HG03097 (cell line): ENCODE measurements at regions not wholly inside any gene's neighbourhood (a gene's known extent, or its start where the extent isn't known, plus 50 kb on each side); places are given as distances from the start of the nearest gene placed in this dataset.

Experiments used
- ATAC-seq: cut with Tn5 transposase; IDR thresholded peaks from one replicate; pipeline ENCODE4 v1.9.1; 2021; ENCODE audit not compliant: unreplicated experiment, low FRiP score

DNA sequence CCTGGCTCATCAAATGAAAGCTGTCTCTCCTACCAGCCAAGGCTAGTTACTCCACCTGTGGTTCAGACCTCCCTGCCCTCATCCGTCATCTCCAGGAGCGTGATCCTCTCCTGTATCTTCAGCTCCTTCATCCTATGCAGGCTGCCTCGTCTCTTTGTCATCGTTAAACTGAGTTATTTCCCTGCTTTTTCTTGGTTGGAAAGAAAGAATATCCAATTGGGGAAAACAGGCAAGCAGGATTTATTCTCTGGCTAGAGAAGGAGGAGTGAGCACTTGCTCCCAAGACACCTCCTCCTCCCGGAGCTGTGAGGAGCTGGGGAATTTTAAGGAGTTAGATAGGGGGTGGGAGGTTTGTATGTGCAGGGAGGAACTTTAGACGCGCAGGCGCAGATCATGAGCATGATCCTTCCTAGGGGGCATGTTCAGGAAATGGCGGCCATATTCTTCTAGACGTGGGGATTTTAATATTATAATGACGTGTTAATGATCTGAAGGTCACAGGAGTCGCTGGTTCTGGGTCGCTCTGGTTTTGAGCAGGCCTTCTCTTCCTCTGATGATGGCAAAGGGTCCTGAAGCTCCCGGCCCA lies 156.4 kb upstream of the KL start:
- ATAC-seq, result no peak

DNA sequence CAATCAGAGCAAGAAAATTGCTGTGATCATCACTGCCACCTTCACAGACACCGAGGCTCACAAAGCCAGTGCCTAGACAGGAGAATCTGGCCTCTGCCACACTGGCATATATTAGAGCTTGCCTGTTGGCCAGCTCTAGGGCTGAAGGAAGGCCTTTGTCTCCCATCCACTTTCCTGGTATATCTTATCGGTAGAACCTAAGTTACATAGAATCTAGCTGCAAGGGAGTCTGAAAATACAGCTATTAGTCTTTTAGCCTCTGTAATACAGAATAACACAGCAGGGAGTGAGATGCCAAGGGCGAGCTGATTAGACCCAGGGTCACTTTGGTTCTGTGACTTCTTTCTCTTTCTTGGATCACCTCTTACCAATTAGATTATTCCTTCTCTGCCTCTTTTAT lies 154.9 kb upstream of the KL start:
- ATAC-seq, result no peak

DNA sequence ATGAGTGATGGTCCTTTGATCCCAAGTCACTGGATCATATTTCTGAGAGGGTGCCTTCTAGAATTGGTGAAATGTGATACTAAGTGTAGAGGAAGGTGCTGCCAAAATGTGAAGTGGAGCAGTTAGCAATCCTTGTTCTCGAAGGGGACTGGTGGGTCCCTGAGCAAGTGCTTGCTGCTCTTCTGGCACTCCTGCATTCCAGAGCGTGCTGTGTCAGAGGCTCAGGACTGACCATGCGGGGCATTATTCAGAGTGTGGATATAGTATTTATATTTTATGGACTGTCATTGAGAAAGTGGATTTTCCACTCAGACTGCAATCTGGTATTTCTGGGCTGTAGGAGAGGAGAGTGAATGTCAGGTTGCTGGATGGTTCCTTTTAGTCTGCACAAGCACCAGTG lies 152.6 kb upstream of the KL start:
- no peak for ATAC-seq

DNA sequence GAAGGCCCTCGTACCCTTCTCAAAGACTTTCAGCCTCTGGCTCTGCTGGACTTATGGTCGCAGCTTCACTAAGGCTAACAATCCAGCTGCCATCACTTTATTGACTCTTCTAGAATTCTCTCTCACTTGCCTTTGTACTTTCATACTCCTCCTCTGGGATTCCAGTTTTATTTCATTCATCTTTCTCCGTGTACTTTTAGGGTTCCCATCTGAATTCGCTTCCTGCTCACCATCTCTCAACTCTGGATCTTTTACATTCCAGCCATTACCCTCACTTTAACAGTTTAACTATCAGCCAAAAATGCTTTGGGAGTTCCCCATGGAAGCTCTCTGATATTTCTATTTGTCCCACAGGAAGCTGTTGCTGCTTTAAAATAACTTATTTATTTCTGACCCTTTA lies 149.3 kb upstream of the KL start:
- ATAC-seq, result no peak

DNA sequence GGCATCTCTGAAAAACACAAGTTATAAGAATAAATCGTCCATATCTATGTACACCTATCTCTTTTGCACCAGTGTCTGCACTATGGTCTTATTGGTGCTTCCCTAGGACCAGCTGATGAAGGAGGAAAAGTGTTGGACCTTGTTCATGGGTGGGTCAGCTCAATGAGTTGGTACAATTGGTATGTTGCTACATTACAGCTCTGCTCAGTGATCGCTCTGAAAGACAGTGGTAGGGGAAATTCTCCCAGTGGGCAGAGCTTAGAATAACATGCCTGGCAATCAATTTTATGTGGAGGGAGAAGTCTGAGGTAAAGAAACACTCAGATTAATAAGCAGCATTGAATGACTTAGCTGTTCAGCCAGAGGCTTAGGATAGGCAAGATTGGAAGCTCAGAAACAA lies 138.7 kb upstream of the KL start:
- no peak for ATAC-seq

DNA sequence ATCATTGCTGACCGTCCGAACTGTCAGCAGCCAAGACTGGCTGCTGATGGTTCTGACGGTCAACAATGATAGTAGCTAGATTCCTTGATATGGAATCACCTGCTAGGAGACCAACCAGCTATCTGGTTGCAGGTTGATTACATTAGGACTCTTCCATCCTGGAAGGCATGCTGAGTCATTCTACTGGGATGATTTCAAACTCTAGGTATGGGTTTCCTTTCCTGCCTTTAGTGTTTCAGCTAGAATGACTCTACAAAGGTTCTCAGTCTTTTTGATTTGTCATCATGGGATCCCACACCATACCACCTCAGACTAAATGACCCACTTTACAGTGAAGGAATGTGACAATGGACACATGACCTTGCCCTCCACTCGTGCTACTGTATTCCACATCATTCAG lies 138.1 kb upstream of the KL start:
- no peak for ATAC-seq

DNA sequence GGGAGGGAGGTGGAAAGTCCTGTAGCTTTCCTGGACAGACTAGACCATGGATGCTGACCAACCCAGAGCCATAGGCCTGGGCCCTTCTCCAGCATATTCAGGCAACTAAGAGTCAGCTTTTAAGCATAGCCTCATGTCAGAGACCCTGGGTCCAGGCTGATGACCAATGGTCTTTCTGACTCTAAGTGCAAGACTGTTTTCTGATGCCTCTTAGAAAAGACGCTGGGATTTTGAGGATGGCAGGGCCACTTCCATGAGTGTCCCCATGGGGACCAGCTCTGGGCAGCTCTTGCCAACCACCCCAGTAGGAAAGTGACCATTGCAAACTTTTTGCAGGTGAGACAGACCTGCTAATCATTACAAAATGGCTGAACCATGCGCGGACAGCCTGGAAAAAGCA lies 135.6 kb upstream of the KL start:
- no peak for ATAC-seq

DNA sequence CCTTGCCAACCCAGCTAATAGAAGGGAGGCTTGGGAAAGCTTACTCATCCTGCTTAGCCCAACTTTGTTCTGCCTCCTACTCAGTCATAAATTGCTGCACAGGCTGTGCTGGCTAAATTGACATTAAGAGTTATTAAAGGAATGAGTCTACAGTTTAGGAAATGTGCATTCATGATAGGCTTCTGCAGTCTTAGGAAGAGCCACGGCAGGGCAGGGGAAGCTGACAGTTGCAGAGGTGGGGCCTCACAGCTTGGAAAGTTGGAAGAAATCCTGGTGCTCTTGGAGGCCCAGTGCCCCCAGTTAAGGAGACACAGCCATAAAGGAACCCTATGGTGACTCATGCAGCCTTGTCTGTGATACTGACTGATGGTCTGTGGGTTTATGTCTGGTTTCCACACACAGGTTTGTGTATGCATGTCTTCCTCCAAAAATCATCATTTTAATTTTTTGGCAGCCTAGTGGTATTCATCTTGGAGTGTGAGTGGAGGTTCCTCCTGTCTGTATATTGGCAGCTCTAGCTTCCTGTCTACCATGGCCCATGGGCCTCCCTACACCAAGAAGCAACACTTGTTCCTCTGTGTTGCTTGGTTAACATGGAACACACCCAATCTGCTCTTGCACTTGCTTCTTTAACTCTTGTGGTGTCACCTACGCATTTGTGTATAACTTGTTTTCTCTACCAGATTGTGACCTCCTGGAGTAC lies 135.0 kb upstream of the KL start:
- no peak for ATAC-seq

DNA sequence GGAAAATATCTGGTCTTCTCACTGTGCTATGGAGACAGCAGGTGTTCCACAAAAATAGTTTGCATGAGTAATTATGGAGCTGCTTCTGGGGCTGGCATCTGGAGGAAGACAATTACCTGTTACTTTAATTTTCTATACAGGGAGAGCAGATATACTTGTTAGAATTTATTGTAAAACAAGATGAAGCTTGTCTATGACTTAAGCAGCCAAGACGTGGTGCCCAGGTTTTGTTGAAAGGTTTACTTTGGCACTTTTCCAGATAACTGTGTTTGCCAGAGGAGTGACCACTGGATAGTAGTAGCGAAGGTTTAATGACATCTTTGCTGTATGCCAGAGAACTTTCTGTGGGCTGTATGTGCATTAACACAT lies 134.5 kb upstream of the KL start:
- no peak for ATAC-seq

DNA sequence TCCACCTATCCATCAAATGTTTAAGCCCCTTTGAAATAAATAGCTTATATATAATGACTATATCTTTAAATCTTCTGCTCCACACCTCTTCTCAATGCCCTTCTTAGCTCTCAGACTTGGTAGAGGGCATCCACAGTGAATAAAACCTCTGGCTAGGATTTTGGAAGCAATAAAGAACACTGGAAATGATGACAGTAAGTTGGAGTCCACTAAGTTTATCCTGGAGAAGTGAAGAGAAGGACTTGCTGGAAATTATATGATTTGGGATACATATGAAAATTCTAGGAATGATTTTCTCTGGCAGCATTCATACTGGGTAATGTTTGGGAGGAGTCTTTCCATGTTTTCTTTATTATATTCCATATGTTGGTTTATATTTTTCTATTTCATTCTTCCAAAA lies 133.5 kb upstream of the KL start:
- no peak for ATAC-seq

DNA sequence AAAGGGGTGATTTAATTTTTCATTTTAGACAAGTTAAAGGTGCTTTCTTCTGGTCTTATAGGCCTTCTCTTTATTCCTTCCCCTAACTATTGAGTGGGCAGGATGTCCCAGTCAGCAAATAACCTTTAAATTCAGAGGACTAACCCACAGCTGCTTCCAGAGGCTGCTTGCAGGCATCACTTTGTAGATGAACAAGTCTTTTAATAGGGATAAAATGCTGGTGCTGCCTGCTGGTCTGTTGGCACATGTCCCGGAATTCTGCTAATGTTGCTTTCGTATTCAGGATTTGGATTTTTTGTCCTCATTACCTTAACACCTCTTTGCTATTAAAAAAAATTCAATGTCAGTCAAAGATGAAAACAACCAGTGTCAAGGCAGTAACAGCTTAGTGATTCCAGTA lies 132.7 kb upstream of the KL start:
- no peak for ATAC-seq

DNA sequence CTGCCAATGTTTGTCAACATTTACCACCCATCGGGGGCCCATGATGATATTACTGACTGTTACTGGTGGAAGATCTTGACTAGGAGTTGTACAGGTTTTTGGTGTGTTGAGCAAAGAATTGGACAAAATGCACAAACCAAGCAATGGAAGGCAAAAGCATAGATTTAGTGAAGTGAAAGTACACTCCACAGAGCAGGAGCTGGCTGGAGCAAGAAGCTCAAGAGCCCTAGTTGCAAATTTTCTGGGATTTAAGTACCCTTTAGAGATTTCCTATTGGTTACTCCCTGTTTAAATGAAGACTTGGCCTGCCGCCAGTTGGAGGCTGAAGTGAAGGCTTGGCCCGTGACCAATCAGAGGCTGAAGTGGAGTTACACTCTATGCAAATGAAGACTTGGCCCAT lies 128.6 kb upstream of the KL start:
- no peak for ATAC-seq

DNA sequence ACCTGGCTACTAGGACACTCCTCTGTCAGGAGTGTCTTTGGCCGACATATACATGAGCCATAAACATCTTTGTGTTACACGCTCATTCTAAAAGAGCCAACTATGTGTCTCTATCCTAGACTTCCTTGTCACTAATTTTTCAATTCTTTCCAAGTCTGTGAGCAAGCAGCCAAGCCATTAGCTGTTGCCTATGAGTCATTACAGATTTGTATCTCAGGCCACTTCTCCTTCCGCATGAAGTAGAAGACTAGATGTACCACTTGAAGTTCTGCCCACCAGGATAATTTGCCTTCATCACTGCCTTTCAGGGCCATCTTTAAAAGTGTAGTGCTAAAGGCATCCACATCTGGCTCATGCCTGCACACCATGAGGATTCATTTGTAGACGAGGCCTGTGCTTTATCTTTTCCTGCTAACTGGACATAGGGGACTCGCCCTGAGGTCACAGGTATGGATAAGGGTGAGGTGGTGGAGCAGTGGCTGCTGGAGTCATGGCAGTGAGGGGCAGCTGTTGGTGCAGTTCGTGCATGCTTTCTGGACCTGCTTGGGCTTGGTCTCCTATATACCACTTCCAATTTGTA lies 126.1 kb upstream of the KL start:
- ATAC-seq, result no peak

DNA sequence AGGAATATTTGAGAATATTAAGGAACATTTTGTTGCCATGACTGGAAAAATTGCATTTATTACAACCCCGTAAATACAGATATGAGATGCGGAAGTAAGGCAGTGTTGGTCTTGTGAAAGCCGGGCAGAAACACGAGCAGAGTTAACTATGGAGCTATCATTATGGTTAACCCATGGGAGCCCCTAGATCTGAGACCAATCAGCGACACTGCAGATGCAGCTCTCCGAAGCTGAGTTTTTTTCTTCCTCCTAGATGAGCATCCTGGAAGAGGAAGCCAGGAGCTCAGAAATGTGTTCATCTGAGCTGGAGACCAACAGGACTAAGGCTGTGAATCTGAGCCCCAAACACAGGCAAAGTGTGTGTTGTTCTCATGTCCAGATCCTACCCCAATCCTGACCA lies 123.0 kb upstream of the KL start:
- ATAC-seq, result no peak

DNA sequence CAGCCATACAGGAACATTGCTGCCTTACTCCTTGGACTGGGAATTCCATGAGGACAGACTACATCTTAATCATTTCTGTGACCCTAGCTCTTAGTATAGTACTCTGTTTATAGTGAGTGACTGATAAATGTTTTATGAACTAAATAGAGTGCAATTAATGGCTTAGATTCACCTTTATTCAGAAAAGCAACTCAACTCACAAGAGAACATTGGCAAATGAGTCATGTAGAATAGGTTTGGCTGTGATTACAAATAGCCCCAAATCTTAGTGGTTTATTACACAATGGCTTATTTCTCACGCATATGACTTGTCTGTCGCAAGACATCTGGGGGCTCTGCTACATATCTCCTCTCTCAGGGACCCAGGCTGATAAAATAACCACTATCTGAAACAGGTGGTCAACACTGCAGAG lies 121.6 kb upstream of the KL start:
- ATAC-seq, result no peak

DNA sequence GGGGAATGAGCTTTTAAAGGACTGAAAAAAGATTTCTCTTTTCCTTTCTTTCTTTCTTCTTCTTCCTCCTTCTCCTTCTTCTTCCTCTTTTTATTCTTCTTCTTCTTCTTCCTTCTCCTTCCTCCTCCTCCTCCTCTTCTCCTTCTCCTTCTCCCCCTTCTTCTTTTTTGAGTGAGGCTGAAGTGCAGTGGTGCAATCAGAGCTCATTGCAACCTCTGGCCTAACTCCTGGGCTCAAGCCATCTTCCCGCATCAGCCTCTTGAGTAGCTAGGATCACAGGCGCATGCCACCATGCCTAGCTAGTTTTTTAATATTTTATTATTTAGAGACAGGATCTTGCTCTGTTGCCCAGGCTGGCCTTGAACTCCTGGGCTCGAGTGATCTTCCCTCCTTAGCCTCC lies 120.9 kb upstream of the KL start:
- no peak for ATAC-seq

DNA sequence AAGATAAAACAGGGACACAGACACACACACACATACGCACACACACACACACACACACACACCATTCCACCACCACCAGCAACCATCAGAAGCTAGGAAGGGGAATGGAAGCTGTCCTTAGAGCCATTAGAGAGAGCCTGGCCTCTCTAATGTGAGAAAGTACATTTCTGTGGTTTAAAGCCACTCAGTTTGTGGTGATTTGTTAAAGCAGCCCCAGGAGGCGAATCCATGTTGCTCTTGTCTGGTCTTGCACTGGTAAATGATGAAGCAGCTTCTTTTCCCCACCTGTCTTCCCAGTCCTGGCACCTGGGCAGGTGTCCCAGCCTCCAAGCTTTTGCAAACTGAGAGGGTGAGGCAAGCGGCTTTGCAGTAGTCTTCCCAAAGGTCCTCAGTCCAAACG lies 118.9 kb upstream of the KL start:
- ATAC-seq, result no peak

DNA sequence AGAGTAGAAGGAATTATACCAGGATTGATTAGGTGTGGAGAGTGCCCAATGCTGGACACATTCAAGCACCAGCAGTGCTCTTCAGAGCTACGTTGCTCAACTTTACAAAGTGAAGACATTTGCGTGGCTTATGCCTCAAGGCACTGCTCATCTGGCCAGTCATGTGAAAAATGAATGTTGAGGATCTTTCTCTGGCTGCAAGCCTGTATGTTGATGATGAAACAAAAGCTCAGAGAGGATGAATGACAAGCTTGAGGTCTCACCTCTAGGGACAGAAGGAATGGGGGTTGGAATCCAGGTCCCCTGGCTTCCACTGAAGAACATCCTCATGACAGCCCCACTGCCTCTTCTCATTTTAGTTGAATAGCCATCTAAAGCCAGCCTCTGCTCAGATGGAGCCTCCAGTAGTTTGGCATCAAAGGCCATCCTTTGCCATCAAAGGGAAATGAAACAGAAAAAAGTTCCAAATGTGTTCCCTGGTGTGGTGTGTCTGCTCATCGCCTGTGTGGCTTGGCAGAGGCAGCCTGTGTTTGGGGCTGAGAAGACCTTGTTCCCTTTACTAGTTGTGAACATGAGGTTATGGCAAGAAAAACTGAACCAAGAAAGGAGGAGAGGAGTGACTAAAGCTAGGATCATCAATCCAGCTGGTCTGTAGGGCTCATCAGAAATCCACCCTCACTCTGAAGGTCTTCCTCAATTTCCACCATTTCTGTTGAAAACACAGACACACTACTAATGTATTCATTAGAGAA lies 114.0 kb upstream of the KL start:
- no peak for ATAC-seq

DNA sequence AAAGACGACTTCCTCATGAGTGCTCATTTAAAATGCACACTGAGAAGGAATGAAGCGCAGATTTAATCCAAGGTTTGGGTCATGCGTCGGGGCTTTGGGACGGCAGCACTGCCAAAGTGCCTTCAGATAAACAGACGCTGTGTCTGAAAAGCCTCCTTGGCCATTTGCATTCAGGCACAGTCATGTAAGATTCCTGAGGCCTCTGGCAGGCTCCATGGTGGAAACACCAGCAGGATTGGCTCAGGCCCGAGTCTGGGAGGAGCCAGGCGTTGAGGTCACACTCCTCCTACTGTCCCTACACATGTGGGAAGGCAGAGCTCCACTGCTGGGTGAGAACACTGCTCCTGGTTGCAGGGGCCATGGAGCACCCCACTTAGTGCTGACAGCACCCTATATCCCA lies 113.3 kb upstream of the KL start:
- ATAC-seq, result no peak

DNA sequence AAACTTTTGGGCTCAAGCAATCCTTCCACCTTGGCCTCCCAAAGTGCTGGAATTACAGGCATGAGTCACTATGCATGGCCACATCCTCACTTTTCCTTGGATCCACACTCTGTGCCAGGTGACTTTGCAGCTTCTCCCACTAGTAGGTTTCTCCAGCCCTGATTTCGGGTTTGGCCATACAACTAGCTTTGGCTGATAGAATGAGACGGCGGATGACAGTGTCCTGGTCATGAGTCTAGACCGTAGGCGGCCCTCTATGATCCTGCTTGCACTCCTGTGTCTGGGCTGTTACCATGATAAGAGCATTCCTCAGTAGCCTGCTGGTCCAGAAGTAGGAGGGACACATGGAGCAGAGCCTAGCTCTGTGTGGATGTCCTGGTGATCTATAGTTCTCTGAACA lies 112.5 kb upstream of the KL start:
- no peak for ATAC-seq

DNA sequence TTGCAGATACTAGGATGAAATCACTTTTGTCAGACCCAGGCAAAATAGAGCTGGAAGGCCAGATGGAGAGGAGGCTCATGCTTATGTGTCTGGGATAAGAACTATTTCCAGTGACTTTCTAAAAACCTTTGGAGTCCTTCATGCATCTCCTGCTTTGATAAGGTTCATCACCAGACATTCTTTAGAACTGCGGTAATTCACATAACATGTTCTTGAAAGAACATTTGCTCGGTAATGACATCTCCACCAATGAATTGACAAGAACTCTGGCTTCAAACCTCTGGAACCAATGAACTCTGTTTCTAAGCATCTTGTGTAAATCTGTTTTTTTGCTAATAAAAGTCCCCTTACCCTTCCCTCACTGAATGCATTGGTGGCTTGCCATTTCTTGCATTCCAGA lies 112.0 kb upstream of the KL start:
- ATAC-seq, result no peak
